ENCODE measurements at regions not wholly inside any gene's neighbourhood (a gene's known extent, or its start where the extent isn't known, plus 50 kb on each side); places are given as distances from the start of the nearest gene placed in this dataset.

DNA sequence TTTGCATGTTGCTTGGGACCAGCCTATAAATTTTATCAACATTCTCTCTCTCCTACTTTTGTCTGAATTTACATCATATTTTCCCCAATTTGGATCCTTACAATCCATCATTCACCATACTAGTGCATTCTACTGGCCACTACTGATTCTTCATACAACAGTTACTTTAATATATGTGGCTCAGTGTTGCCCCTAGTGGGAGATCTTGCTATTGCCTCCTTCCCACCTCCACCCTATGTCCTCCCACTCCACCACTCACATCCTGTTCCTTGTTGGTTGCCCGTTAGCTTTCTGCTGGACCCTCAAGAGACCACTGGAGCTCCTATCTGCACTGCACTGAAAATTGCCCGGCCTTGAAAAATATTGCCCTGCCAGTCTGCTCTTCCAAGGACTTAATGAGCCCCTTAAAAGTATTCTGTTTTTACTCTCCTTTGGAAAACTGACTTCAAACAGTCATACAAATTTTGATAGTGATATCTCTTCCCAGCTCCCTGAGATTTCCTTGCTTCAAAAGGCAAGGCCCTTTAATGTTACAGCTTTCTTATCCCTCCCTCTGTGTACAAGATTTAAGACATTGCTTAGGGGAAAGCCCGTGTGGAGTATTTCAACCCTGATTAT, 243.2 kb upstream of the TMEM229A start:
- Histone ChIP-seq H2AFZ (ENCODE audit: low read depth, low read length) (no peak overlapping the region), H3K9me3 (replicated peaks; ENCODE audit: control insufficient read depth, insufficient read depth, low read depth, low read length) (no peaks in the 10 kb centered on the region; the same call in 1 of the 2 replicates), H3K36me3 (ENCODE audit: control insufficient read depth, insufficient read depth, low read length) (no peaks in the 10 kb centered on the region), H3K9me1 (ENCODE audit: control insufficient read depth, insufficient read depth, low read length) (no peaks in the 10 kb centered on the region), H4K20me1 (replicated peaks; ENCODE audit: control insufficient read depth, insufficient read depth, low read length) (no peaks in the 10 kb centered on the region), H3K79me2 (ENCODE audit: control insufficient read depth, insufficient read depth, low read length) (no peaks in the 10 kb centered on the region), H3K9ac (ENCODE audit: insufficient read depth in 1 of 2, low read depth in 2 of 2, low read length in 2 of 2) (no peak overlapping the region), H3K4me2 (ENCODE audit: insufficient read depth, low read length) (no peak overlapping the region), H3K4me3 (no peak overlapping the region), H3K4me1 (replicated peaks in 1 of 2; ENCODE audit: control insufficient read depth in 2 of 2, insufficient read depth in 2 of 2, low read length in 2 of 2) (no peaks in the 10 kb centered on the region), H3K27ac (ENCODE audit: extremely low read depth, low read depth, low read length) (no peak overlapping the region), H3K27me3 (ENCODE audit: control insufficient read depth in 2 of 2, insufficient read depth in 2 of 2, low read length in 2 of 2) (no peaks in the 10 kb centered on the region)
- TF ChIP-seq TCF3 (CRISPR knock-in tag; IDR thresholded peaks at IDR 0.05): no peak
- TF ChIP-seq RAD21 (CRISPR knock-in tag; conservative IDR thresholded peaks at IDR 0.05 in 1 of 2, IDR thresholded peaks at IDR 0.05 in 1 of 2): peak; percentile 68 to 81
- TF ChIP-seq, protein P1, sequence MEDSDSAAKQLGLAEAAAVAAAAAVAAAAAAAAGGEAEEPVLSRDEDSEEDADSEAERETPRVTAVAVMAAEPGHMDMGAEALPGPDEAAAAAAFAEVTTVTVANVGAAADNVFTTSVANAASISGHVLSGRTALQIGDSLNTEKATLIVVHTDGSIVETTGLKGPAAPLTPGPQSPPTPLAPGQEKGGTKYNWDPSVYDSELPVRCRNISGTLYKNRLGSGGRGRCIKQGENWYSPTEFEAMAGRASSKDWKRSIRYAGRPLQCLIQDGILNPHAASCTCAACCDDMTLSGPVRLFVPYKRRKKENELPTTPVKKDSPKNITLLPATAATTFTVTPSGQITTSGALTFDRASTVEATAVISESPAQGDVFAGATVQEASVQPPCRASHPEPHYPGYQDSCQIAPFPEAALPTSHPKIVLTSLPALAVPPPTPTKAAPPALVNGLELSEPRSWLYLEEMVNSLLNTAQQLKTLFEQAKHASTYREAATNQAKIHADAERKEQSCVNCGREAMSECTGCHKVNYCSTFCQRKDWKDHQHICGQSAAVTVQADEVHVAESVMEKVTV (CRISPR knock-in tag; IDR thresholded peaks at IDR 0.05): peak; percentile 59
- TF ChIP-seq TRIM28 (IDR thresholded peaks at IDR 0.05): no peak
- TF ChIP-seq, protein P2, sequence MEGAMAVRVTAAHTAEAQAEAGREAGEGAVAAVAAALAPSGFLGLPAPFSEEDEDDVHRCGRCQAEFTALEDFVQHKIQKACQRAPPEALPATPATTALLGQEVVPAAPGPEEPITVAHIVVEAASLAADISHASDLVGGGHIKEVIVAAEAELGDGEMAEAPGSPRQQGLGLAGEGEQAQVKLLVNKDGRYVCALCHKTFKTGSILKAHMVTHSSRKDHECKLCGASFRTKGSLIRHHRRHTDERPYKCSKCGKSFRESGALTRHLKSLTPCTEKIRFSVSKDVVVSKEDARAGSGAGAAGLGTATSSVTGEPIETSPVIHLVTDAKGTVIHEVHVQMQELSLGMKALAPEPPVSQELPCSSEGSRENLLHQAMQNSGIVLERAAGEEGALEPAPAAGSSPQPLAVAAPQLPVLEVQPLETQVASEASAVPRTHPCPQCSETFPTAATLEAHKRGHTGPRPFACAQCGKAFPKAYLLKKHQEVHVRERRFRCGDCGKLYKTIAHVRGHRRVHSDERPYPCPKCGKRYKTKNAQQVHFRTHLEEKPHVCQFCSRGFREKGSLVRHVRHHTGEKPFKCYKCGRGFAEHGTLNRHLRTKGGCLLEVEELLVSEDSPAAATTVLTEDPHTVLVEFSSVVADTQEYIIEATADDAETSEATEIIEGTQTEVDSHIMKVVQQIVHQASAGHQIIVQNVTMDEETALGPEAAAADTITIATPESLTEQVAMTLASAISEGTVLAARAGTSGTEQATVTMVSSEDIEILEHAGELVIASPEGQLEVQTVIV (CRISPR knock-in tag; IDR thresholded peaks at IDR 0.05; ENCODE audit: borderline replicate concordance): no peak
- TF ChIP-seq KDM4B (IDR thresholded peaks at IDR 0.05; ENCODE audit: borderline replicate concordance in 2 of 2, low read depth in 1 of 2): no peak
- no peak for TF ChIP-seq ATF1 (CRISPR knock-in tag; IDR thresholded peaks at IDR 0.05)
- TF ChIP-seq ATF1 (tag; IDR thresholded peaks at IDR 0.05): no peak
- TF ChIP-seq, protein P3, sequence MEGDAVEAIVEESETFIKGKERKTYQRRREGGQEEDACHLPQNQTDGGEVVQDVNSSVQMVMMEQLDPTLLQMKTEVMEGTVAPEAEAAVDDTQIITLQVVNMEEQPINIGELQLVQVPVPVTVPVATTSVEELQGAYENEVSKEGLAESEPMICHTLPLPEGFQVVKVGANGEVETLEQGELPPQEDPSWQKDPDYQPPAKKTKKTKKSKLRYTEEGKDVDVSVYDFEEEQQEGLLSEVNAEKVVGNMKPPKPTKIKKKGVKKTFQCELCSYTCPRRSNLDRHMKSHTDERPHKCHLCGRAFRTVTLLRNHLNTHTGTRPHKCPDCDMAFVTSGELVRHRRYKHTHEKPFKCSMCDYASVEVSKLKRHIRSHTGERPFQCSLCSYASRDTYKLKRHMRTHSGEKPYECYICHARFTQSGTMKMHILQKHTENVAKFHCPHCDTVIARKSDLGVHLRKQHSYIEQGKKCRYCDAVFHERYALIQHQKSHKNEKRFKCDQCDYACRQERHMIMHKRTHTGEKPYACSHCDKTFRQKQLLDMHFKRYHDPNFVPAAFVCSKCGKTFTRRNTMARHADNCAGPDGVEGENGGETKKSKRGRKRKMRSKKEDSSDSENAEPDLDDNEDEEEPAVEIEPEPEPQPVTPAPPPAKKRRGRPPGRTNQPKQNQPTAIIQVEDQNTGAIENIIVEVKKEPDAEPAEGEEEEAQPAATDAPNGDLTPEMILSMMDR (IDR thresholded peaks at IDR 0.05 in 2 of 3, conservative IDR thresholded peaks at IDR 0.05 in 1 of 3; ENCODE audit: insufficient read depth in 2 of 3, low read depth in 1 of 3, low read length in 3 of 3): peak; percentile 39 to 70 (median 50); a peak in 5 of 6 replicates
- no peak for TF ChIP-seq HDAC2 (IDR thresholded peaks at IDR 0.05)
- FAIRE-seq: no peak
- 0% methylated on average over 3 of the region's 3 CpGs for WGBS (ENCODE audit: insufficient coverage, low coverage, missing lambda C conversion rate)
- intact Hi-C loops (cut with micrococcal nuclease) (no loop called here), in situ Hi-C loops (cut with MboI) (no loop called here)
- ChIA-PET POLR2A (interaction anchor here (0.6 kb wide), 1 partner anchor 41 kb away, joined by 4 read pairs; no protein-coding TSS in a partner anchor), CTCF (ENCODE audit: low intra/inter-chr PET ratio) (no interaction called here)
- peak; percentile 24 to 64 (median 50) for DNase-seq (ENCODE audit: extremely low read depth in 1 of 4, low spot score in 3 of 4)
- BruUV-seq (replicated peaks): no TSS peak
- peak; percentile 86 for ATAC-seq

Data from K562 (cell line).